H9 (cell line): ENCODE measurements at regions not wholly inside any gene's neighbourhood (a gene's known extent, or its start where the extent isn't known, plus 50 kb on each side); places are given as distances from the start of the nearest gene placed in this dataset.

ENCODE experiments used
- DNase-seq: peaks from one replicate; pipeline ENCODE4 v3.0.0-alpha.2; 2017
- H2AFZ ChIP-seq: one replicate; pipeline ENCODE4 v1.6.1; 2013; ENCODE audit warnings: mild to moderate bottlenecking, low read length, control low read depth, moderate library complexity
- H2AK5ac ChIP-seq: 2 replicates; pipeline ENCODE4 v1.6.1; 2013; ENCODE audit warnings: low read length, control low read depth, mixed read lengths; ENCODE audit not compliant: insufficient read length
- H2BK120ac ChIP-seq: one replicate; pipeline ENCODE4 v1.6.1; 2013; ENCODE audit warnings: low read depth, mild to moderate bottlenecking, low read length, control low read depth, inconsistent platforms; ENCODE audit not compliant: poor library complexity, severe bottlenecking
- H2BK12ac ChIP-seq: 2 replicates; pipeline ENCODE4 v1.6.1; 2013; ENCODE audit warnings: low read length, control low read depth, mixed read lengths, low read depth; ENCODE audit not compliant: insufficient read length
- H2BK15ac ChIP-seq: 2 replicates; pipeline ENCODE4 v1.6.1; 2013; ENCODE audit warnings: low read depth, low read length, control low read depth
- H2BK20ac ChIP-seq: one replicate; pipeline ENCODE4 v1.6.1; 2013; ENCODE audit warnings: low read depth, mild to moderate bottlenecking, low read length, control low read depth, inconsistent platforms; ENCODE audit not compliant: poor library complexity, severe bottlenecking
- H2BK5ac ChIP-seq: 2 replicates; pipeline ENCODE4 v1.6.1; 2013; ENCODE audit warnings: low read length, control low read depth, mixed read lengths; ENCODE audit not compliant: insufficient read length
- H3K14ac ChIP-seq: 2 replicates; pipeline ENCODE4 v1.6.1; 2013; ENCODE audit warnings: low read length, control low read depth; ENCODE audit not compliant: insufficient read depth
- H3K18ac ChIP-seq: 2 replicates; pipeline ENCODE4 v1.6.1; 2013; ENCODE audit warnings: low read depth, mild to moderate bottlenecking, mixed read lengths, low read length, control low read depth; ENCODE audit not compliant: insufficient read length
- H3K23ac ChIP-seq: 2 replicates; pipeline ENCODE4 v1.6.1; 2013; ENCODE audit warnings: low read length, control low read depth, mixed read lengths, low read depth; ENCODE audit not compliant: insufficient read length
- H3K23me2 ChIP-seq: 2 replicates; pipeline ENCODE4 v1.6.1; 2013; ENCODE audit warnings: low read depth, mild to moderate bottlenecking, mixed read lengths, low read length, control low read depth; ENCODE audit not compliant: insufficient read length, poor library complexity, severe bottlenecking
- H3K27ac ChIP-seq: 2 replicates; pipeline ENCODE4 v1.5.1; 2013; ENCODE audit warnings: low read length, control low read depth, mixed read lengths, low read depth; ENCODE audit not compliant: insufficient read length
- H3K27me3 ChIP-seq: 2 replicates; pipeline ENCODE4 v1.6.1; 2013; ENCODE audit warnings: low read length, control low read depth, inconsistent platforms; ENCODE audit not compliant: insufficient read depth
- H3K4ac ChIP-seq: 2 replicates; pipeline ENCODE4 v1.6.1; 2013; ENCODE audit warnings: low read depth, mild to moderate bottlenecking, control low read depth, inconsistent platforms, low read length, moderate library complexity
- H3K4me1 ChIP-seq: 2 replicates; pipeline ENCODE4 v1.6.1; 2013; ENCODE audit warnings: low read length, control low read depth, inconsistent platforms; ENCODE audit not compliant: insufficient read depth
- H3K4me2 ChIP-seq: 2 replicates; pipeline ENCODE4 v1.6.1; 2013; ENCODE audit warnings: low read length, control low read depth, mixed read lengths; ENCODE audit not compliant: insufficient read length, insufficient read depth
- H3K56ac ChIP-seq: 2 replicates; pipeline ENCODE4 v1.6.1; 2013; ENCODE audit warnings: low read depth, mild to moderate bottlenecking, mixed read lengths, low read length, control low read depth; ENCODE audit not compliant: insufficient read length
- H3K79me1 ChIP-seq: 2 replicates; pipeline ENCODE4 v1.6.1; 2013; ENCODE audit warnings: low read depth, mild to moderate bottlenecking, moderate library complexity, low read length, control low read depth, inconsistent platforms; ENCODE audit not compliant: insufficient read depth, poor library complexity, severe bottlenecking
- H3K79me2 ChIP-seq: 2 replicates; pipeline ENCODE4 v1.6.1; 2013; ENCODE audit warnings: low read length, control low read depth, inconsistent platforms; ENCODE audit not compliant: insufficient read depth
- H3K9ac ChIP-seq: 2 replicates; pipeline ENCODE4 v1.6.1; 2013; ENCODE audit warnings: low read length, control low read depth, mixed read lengths; ENCODE audit not compliant: insufficient read length; ENCODE audit errors: extremely low read depth
- H3K9me3 ChIP-seq: one replicate; pipeline ENCODE4 v1.6.1; 2013; ENCODE audit warnings: low read depth, low read length, inconsistent platforms; ENCODE audit not compliant: control insufficient read depth
- H3T11ph ChIP-seq: one replicate; pipeline ENCODE4 v1.6.1; 2013; ENCODE audit warnings: mild to moderate bottlenecking, low read length, control low read depth, inconsistent platforms
- H4K20me1 ChIP-seq: one replicate; pipeline ENCODE4 v1.6.1; 2013; ENCODE audit not compliant: control insufficient read depth, insufficient read length, insufficient read depth
- H4K5ac ChIP-seq: 2 replicates; pipeline ENCODE4 v1.6.1; 2013; ENCODE audit warnings: low read depth, mild to moderate bottlenecking, mixed read lengths, low read length, control low read depth; ENCODE audit not compliant: insufficient read length
- H4K8ac ChIP-seq: replicated peaks from 2 replicates; pipeline ENCODE4 v1.6.1; 2013; ENCODE audit warnings: low read length, control low read depth, mixed read lengths, low read depth; ENCODE audit not compliant: insufficient read length
- H4K91ac ChIP-seq: 2 replicates; pipeline ENCODE4 v1.6.1; 2013; ENCODE audit warnings: low read depth, mild to moderate bottlenecking, moderate library complexity, mixed read lengths, low read length, control low read depth; ENCODE audit not compliant: insufficient read length
- H3K27ac Mint-ChIP-seq, 3 experiments: 2 replicates in 2 of 3; 3 replicates in 1 of 3; pipeline ENCODE4 v1.8.0; 2020 to 2021; ENCODE audit warnings: mixed read lengths in 3 of 3, mild to moderate bottlenecking in 1 of 3, moderate library complexity in 1 of 3
- H3K27me3 Mint-ChIP-seq: 2 replicates; pipeline ENCODE4 v1.8.0; 2021; ENCODE audit warnings: low read depth, mild to moderate bottlenecking, moderate library complexity, mixed read lengths
- H3K36me3 Mint-ChIP-seq, 3 experiments: 2 replicates in 2 of 3; 3 replicates in 1 of 3; pipeline ENCODE4 v1.8.0; 2020 to 2021; ENCODE audit warnings: low read depth in 3 of 3, mixed read lengths in 3 of 3; ENCODE audit not compliant: insufficient read depth in 1 of 3
- H3K4me1 Mint-ChIP-seq, 2 experiments: 2 replicates each; pipeline ENCODE4 v1.8.0; 2020; ENCODE audit warnings: mixed read lengths in 2 of 2
- H3K4me3 Mint-ChIP-seq, 2 experiments: 2 replicates in 1 of 2; 3 replicates in 1 of 2; pipeline ENCODE4 v1.8.0; 2020 to 2021; ENCODE audit warnings: mild to moderate bottlenecking in 2 of 2, mixed read lengths in 2 of 2, moderate library complexity in 1 of 2
- H3K9me3 Mint-ChIP-seq, 2 experiments: 2 replicates in 1 of 2; 3 replicates in 1 of 2; pipeline ENCODE4 v1.8.0; 2020; ENCODE audit warnings: mild to moderate bottlenecking in 2 of 2, mixed read lengths in 2 of 2, moderate library complexity in 1 of 2
- CTCF ChIP-seq: fragments of 200-600 bp; sonication (generic); conservative IDR thresholded peaks from 3 replicates; pipeline ENCODE4 v1.8.0; 2021; ENCODE audit warnings: antibody characterized with exemption, mild to moderate bottlenecking

GRCh38 chr1:82586473-82586872, 785.7 kb downstream of the ADGRL2 start:
- Histone ChIP-seq H2AK5ac (no peak overlapping the region), H4K5ac (no peak overlapping the region), H2BK120ac (no peak overlapping the region), H3K9ac (no peak overlapping the region), H2AFZ (no peak overlapping the region), H3K4ac (no peak overlapping the region), H3K79me2 (no peaks in the 10 kb centered on the region), H3K79me1 (no peaks in the 10 kb centered on the region), H3K27me3 (no peaks in the 10 kb centered on the region), H3K56ac (no peak overlapping the region), H4K8ac (no peak overlapping the region), H3K4me2 (no peak overlapping the region), H3K23me2 (no peaks in the 10 kb centered on the region), H3K4me1 (no peaks in the 10 kb centered on the region), H3K27ac (no peak overlapping the region), H4K20me1 (no peaks in the 10 kb centered on the region), H3K14ac (no peak overlapping the region), H3K9me3 (no peaks in the 10 kb centered on the region), H2BK5ac (no peak overlapping the region), H2BK15ac (no peak overlapping the region), H3K23ac (no peak overlapping the region), H4K91ac (no peak overlapping the region), H3T11ph (no peak overlapping the region), H2BK12ac (no peak overlapping the region), H2BK20ac (no peak overlapping the region), H3K18ac (no peak overlapping the region)
- no peaks in the 10 kb centered on the region for H3K4me1 Mint-ChIP-seq
- no peak overlapping the region for H3K4me3 Mint-ChIP-seq
- no peak for TF ChIP-seq CTCF
- H3K36me3 Mint-ChIP-seq: no peaks in the 10 kb centered on the region
- no peaks in the 10 kb centered on the region for H3K27me3 Mint-ChIP-seq
- no peak overlapping the region for H3K27ac Mint-ChIP-seq
- DNase-seq: no peak
- H3K9me3 Mint-ChIP-seq: no peaks in the 10 kb centered on the region
